ENCODE measurements at regions not wholly inside any gene's neighbourhood (a gene's known extent, or its start where the extent isn't known, plus 50 kb on each side); places are given as distances from the start of the nearest gene placed in this dataset.

GRCh38 chr4:10889819-10890218, 205.3 kb upstream of the CLNK start:
- FAIRE-seq (no peak), ATAC-seq (no peak), DNase-seq (ENCODE audit: extremely low read depth in 1 of 4, low spot score in 3 of 4) (no peak)
- CTCF ChIA-PET (ENCODE audit: low intra/inter-chr PET ratio): no interaction called here
- Histone ChIP-seq H3K27ac (ENCODE audit: extremely low read depth, low read depth, low read length) (no peak overlapping the region), H4K20me1 (replicated peaks; ENCODE audit: control insufficient read depth, insufficient read depth, low read length) (no peaks in the 10 kb centered on the region), H3K79me2 (ENCODE audit: control insufficient read depth, insufficient read depth, low read length) (no peaks in the 10 kb centered on the region), H3K9ac (ENCODE audit: insufficient read depth in 1 of 2, low read depth in 2 of 2, low read length in 2 of 2) (no peak overlapping the region), H3K9me3 (replicated peaks; ENCODE audit: control insufficient read depth, insufficient read depth, low read depth, low read length) (no peaks in the 10 kb centered on the region), H3K4me3 (no peak overlapping the region), H3K9me1 (ENCODE audit: control insufficient read depth, insufficient read depth, low read length) (no peaks in the 10 kb centered on the region), H3K4me2 (ENCODE audit: insufficient read depth, low read length) (no peak overlapping the region), H3K36me3 (ENCODE audit: control insufficient read depth, insufficient read depth, low read length) (no peaks in the 10 kb centered on the region), H3K4me1 (replicated peaks in 1 of 2; ENCODE audit: control insufficient read depth in 2 of 2, insufficient read depth in 2 of 2, low read length in 2 of 2) (no peaks in the 10 kb centered on the region), H2AFZ (ENCODE audit: low read depth, low read length) (no peak overlapping the region), H3K27me3 (ENCODE audit: control insufficient read depth in 2 of 2, insufficient read depth in 2 of 2, low read length in 2 of 2) (no peaks in the 10 kb centered on the region)
- POLR2A ChIA-PET: no interaction called here
- 0% methylated on average over 4 of the region's 4 CpGs for WGBS (ENCODE audit: insufficient coverage, low coverage, missing lambda C conversion rate)
- in situ Hi-C loops (cut with MboI): no loop called here
- no TSS peak for BruUV-seq (replicated peaks)
- intact Hi-C loops (cut with micrococcal nuclease): no loop called here
- TF ChIP-seq MGA (IDR thresholded peaks at IDR 0.05) (no peak), ELF2 (CRISPR knock-in tag; IDR thresholded peaks at IDR 0.05) (no peak), SIN3A (IDR thresholded peaks at IDR 0.05; ENCODE audit: borderline replicate concordance in 2 of 2, control insufficient read depth in 1 of 2, low read depth in 2 of 2, low read length in 2 of 2) (no peak), ADNP (tag; IDR thresholded peaks at IDR 0.05) (no peak), TRIM28 (IDR thresholded peaks at IDR 0.05) (no peak), ZC3H8 (IDR thresholded peaks at IDR 0.05) (no peak), IRF2 (CRISPR knock-in tag; IDR thresholded peaks at IDR 0.05) (no peak), SUPT5H (IDR thresholded peaks at IDR 0.05) (no peak), ZBTB11 (CRISPR knock-in tag; IDR thresholded peaks at IDR 0.05) (no peak)
